HepG2 (cell line): ENCODE measurements at regions not wholly inside any gene's neighbourhood (a gene's known extent, or its start where the extent isn't known, plus 50 kb on each side); places are given as distances from the start of the nearest gene placed in this dataset.
A peak's percentile ranks its signal among the peaks of the same experiment; 100 is the strongest.

ENCODE experiments used
- ATAC-seq: fragments of 200-7000 bp; cut with Tn5 transposase; 3 replicates; pipeline ENCODE4 v1.9.1; 2020; ENCODE audit warnings: mild to moderate bottlenecking, moderate library complexity
- BruUV-seq: library from RNA; stranded (reverse); fragments of 400-500 nt; replicated peaks from 2 replicates; lab custom pipeline; 2021; lab: Mats Ljungman, UMichigan
- CTCF ChIA-PET: fragments of 300-600 bp; formaldehyde crosslinking; extraction: SDS; loops from one replicate; lab custom pipeline; 2021; ENCODE audit warnings: low total read pairs, inconsistent platforms, low intra/inter-chr PET ratio; lab: Yijun Ruan, JAX
- POLR2A ChIA-PET: fragments of 350-600 bp; sonication (Branson Sonifier 250); formaldehyde crosslinking; loops from one replicate; lab custom pipeline; 2020; ENCODE audit warnings: antibody characterized with exemption, inconsistent platforms; lab: Yijun Ruan, JAX
- DNase-seq: peaks from one replicate; pipeline ENCODE4 v3.0.0-alpha.2; 2015; ENCODE audit warnings: low spot score
- FAIRE-seq: peaks from 3 replicates; lab custom pipeline; 2011; peaks lifted over from hg19 to GRCh38; lab: Jason Lieb, UNC
- H2AFZ ChIP-seq: one replicate; pipeline ENCODE4 v1.6.1; 2011; ENCODE audit warnings: low read length, inconsistent platforms
- H3K27ac ChIP-seq: fragments of 300-600 bp; 3 replicates; pipeline ENCODE4 v1.8.0; 2011; ENCODE audit warnings: mixed run types, mild to moderate bottlenecking, mixed read lengths, low read length, inconsistent platforms; ENCODE audit not compliant: insufficient read depth; ENCODE audit errors: extremely low read length
- H3K27me3 ChIP-seq, 2 experiments: fragments of 200-600 bp in 1 of 2; 2 replicates in 1 of 2; 3 replicates in 1 of 2; pipeline versions ENCODE4 v1.6.0 to v1.8.0; 2011; ENCODE audit warnings: low read length in 2 of 2, mild to moderate bottlenecking in 2 of 2, moderate library complexity in 2 of 2, inconsistent platforms in 1 of 2; ENCODE audit not compliant: insufficient read depth in 2 of 2, control insufficient read depth in 1 of 2
- H3K36me3 ChIP-seq, 2 experiments: fragments of 200-600 bp in 1 of 2; replicated peaks in 1 of 2; 2 replicates in 1 of 2; 3 replicates in 1 of 2; pipeline versions ENCODE4 v1.5.1 to v1.8.0; 2011; ENCODE audit warnings: low read length in 2 of 2, inconsistent platforms in 1 of 2; ENCODE audit not compliant: insufficient read depth in 2 of 2, control insufficient read depth in 1 of 2
- H3K4me1 ChIP-seq: 2 replicates; pipeline ENCODE4 v1.5.1; 2012; ENCODE audit warnings: low read length, inconsistent platforms; ENCODE audit not compliant: insufficient read depth
- H3K4me2 ChIP-seq: 2 replicates; pipeline ENCODE4 v1.6.0; 2011; ENCODE audit warnings: low read depth, low read length, inconsistent platforms
- H3K4me3 ChIP-seq, 3 experiments: fragments of 200-600 bp in 1 of 3; sonication (generic), shearing (Covaris generic) in 1 of 3; replicated peaks in 1 of 3; 2 replicates each; pipeline ENCODE4 v1.5.1; 2011 to 2016; ENCODE audit warnings: low read length in 3 of 3, inconsistent platforms in 2 of 3, low read depth in 2 of 3, mild to moderate bottlenecking in 2 of 3, control low read depth in 1 of 3, mixed read lengths in 1 of 3; ENCODE audit not compliant: insufficient read depth in 1 of 3
- H3K79me2 ChIP-seq: one replicate; pipeline ENCODE4 v1.6.1; 2011; ENCODE audit warnings: low read length, inconsistent platforms; ENCODE audit not compliant: insufficient read depth
- H3K9ac ChIP-seq: 2 replicates; pipeline ENCODE4 v1.6.0; 2011; ENCODE audit warnings: mild to moderate bottlenecking, low read depth, low read length, inconsistent platforms; ENCODE audit not compliant: insufficient read depth
- H3K9me3 ChIP-seq: 2 replicates; pipeline ENCODE4 v1.5.1; 2012; ENCODE audit warnings: mild to moderate bottlenecking, low read length
- H4K20me1 ChIP-seq: 2 replicates; pipeline ENCODE4 v1.6.0; 2011; ENCODE audit warnings: inconsistent platforms, mild to moderate bottlenecking, low read length, moderate library complexity; ENCODE audit not compliant: insufficient read depth
- GATAD2A ChIP-seq: IDR thresholded peaks from 2 replicates; pipeline ENCODE4 v1.6.1; 2016
- KAT7 ChIP-seq: IDR thresholded peaks from 2 replicates; pipeline ENCODE4 v1.6.1; 2018; ENCODE audit warnings: borderline replicate concordance, missing compliant biosample characterization
- MED8 ChIP-seq: sonication (generic); formaldehyde crosslinking; IDR thresholded peaks from 2 replicates; pipeline ENCODE4 v1.8.1; 2023; ENCODE audit warnings: mild to moderate bottlenecking, missing genetic modification reagents; ENCODE audit not compliant: insufficient replicate concordance
- RNF219 ChIP-seq: sonication (generic); formaldehyde crosslinking; IDR thresholded peaks from 2 replicates; pipeline ENCODE4 v1.5.0; 2020; ENCODE audit warnings: mild to moderate bottlenecking, missing genetic modification reagents
- SETDB1 ChIP-seq: sonication (generic); formaldehyde crosslinking; IDR thresholded peaks from 2 replicates; pipeline ENCODE4 v1.5.1; 2020; ENCODE audit warnings: missing genetic modification reagents, mild to moderate bottlenecking, borderline replicate concordance
- ZNF292 ChIP-seq: sonication (generic); formaldehyde crosslinking; IDR thresholded peaks from 2 replicates; pipeline ENCODE4 v1.8.1; 2022; ENCODE audit warnings: mild to moderate bottlenecking, low read depth, missing genetic modification reagents, borderline replicate concordance
- ZNF556 ChIP-seq: sonication (generic); formaldehyde crosslinking; IDR thresholded peaks from 2 replicates; pipeline ENCODE4 v1.4.0; 2020; ENCODE audit warnings: mild to moderate bottlenecking, missing genetic modification reagents, borderline replicate concordance
- ZNF569 ChIP-seq: sonication (generic); formaldehyde crosslinking; IDR thresholded peaks from 2 replicates; pipeline ENCODE4 v1.5.0; 2020; ENCODE audit warnings: mild to moderate bottlenecking, missing genetic modification reagents, moderate library complexity, borderline replicate concordance
- ZNF83 ChIP-seq: sonication (generic); formaldehyde crosslinking; IDR thresholded peaks from 2 replicates; pipeline ENCODE4 v1.4.0; 2020; ENCODE audit warnings: missing genetic modification reagents, mild to moderate bottlenecking, borderline replicate concordance
- ZSCAN9 ChIP-seq: IDR thresholded peaks from 2 replicates; pipeline ENCODE4 v1.6.1; 2016; ENCODE audit warnings: borderline replicate concordance
- WGBS: methylation state at CpG from one replicate; pipeline ENCODE4 v1.1.6; 2017; ENCODE audit warnings: low lambda C conversion rate; 5-methylcytosine and 5-hydroxymethylcytosine counted together
- in situ Hi-C: cut with HindIII; loops from 2 replicates; pipeline ENCODE4 v1.10.0; 2017; ENCODE audit warnings: low pct_unique_long_range_greater_than_20kb; ENCODE audit not compliant: extremely low pct_ligation_motif_present
- intact Hi-C: fragments of 100-400 bp; cut with micrococcal nuclease; formaldehyde crosslinking; loops from one replicate; pipeline ENCODE4 v1.10.0; 2022; ENCODE audit not compliant: unreplicated experiment

GRCh38 chr12:18919871-18920511 lies 182.1 kb downstream of the CAPZA3 start:
- Histone ChIP-seq H3K36me3 (no peaks in the 10 kb centered on the region), H3K27ac (no peak overlapping the region), H3K27me3 (no peaks in the 10 kb centered on the region; a peak in 1 of 5 replicates), H2AFZ (no peak overlapping the region), H3K4me3 (no peak overlapping the region), H3K4me1 (no peaks in the 10 kb centered on the region), H3K9ac (no peak overlapping the region), H4K20me1 (no peaks in the 10 kb centered on the region), H3K79me2 (no peaks in the 10 kb centered on the region), H3K9me3 (no peaks in the 10 kb centered on the region), H3K4me2 (no peak overlapping the region)
- in situ Hi-C loops: no loop called here
- ChIA-PET POLR2A (no interaction called here), CTCF (no interaction called here)
- TF ChIP-seq ZSCAN9 (CRISPR knock-in tag): no peak
- TF ChIP-seq GATAD2A: no peak
- no peak for TF ChIP-seq KAT7
- no peak for TF ChIP-seq ZNF556 (CRISPR knock-in tag)
- no peak for TF ChIP-seq ZNF292
- no peak for TF ChIP-seq RNF219 (CRISPR knock-in tag)
- TF ChIP-seq SETDB1 (CRISPR knock-in tag): no peak
- TF ChIP-seq MED8 (CRISPR knock-in tag): no peak
- TF ChIP-seq ZNF83 (CRISPR knock-in tag): no peak
- TF ChIP-seq ZNF569: no peak
- intact Hi-C loops: loop anchor here (10.0 kb wide), 1 partner anchor 205 kb away; the partner anchor contains the start of gene PLEKHA5
- ATAC-seq: peak; percentile 49; the same call in 1 of the 3 replicates
- FAIRE-seq: no peak
- 31% methylated on average over 1 of the region's 1 CpG for WGBS
- no peak for DNase-seq
- BruUV-seq: no TSS peak
